ENCODE measurements at regions not wholly inside any gene's neighbourhood (a gene's known extent, or its start where the extent isn't known, plus 50 kb on each side); places are given as distances from the start of the nearest gene placed in this dataset.

GRCh38 chr14:22271838-22272799 lies 316.9 kb downstream of the DAD1 start:
- Mint-ChIP-seq H3K27me3 (peaks cover 36% of the 10 kb centered on the region), H3K4me3 (no peak overlapping the region)
- no peak overlapping the region for H3K4me3 ChIP-seq (ENCODE audit: control extremely low read depth in 1 of 5, extremely low read depth in 1 of 5, insufficient read depth in 1 of 5, low read depth in 2 of 5, low read length in 4 of 5)

More at GRCh38 chr14:22271838-22272799, 316.9 kb downstream of the DAD1 start:
- H3K27ac ChIP-seq (ENCODE audit: low read length in 2 of 2) = no peak overlapping the region
- intact Hi-C loops (cut with micrococcal nuclease) = no loop called here
- no peak for TF ChIP-seq EZH2 (IDR thresholded peaks at IDR 0.05; ENCODE audit: borderline replicate concordance, insufficient read depth, low read depth, low read length, poor library complexity, severe bottlenecking)
- TF ChIP-seq, protein P1, sequence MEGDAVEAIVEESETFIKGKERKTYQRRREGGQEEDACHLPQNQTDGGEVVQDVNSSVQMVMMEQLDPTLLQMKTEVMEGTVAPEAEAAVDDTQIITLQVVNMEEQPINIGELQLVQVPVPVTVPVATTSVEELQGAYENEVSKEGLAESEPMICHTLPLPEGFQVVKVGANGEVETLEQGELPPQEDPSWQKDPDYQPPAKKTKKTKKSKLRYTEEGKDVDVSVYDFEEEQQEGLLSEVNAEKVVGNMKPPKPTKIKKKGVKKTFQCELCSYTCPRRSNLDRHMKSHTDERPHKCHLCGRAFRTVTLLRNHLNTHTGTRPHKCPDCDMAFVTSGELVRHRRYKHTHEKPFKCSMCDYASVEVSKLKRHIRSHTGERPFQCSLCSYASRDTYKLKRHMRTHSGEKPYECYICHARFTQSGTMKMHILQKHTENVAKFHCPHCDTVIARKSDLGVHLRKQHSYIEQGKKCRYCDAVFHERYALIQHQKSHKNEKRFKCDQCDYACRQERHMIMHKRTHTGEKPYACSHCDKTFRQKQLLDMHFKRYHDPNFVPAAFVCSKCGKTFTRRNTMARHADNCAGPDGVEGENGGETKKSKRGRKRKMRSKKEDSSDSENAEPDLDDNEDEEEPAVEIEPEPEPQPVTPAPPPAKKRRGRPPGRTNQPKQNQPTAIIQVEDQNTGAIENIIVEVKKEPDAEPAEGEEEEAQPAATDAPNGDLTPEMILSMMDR (IDR thresholded peaks at IDR 0.05) = no peak
- H3K9me3 ChIP-seq (ENCODE audit: control extremely low read depth in 1 of 3, control insufficient read depth in 2 of 3, insufficient read depth in 1 of 3, low read length in 2 of 3) = no peaks in the 10 kb centered on the region
- H3K36me3 ChIP-seq (replicated peaks in 1 of 2; ENCODE audit: control extremely low read depth in 1 of 2, control insufficient read depth in 1 of 2, extremely low read depth in 1 of 2, insufficient read depth in 2 of 2, low read length in 1 of 2) = no peaks in the 10 kb centered on the region
- Mint-ChIP-seq H3K9me3 (ENCODE audit: insufficient read depth) (no peaks in the 10 kb centered on the region), H3K4me1 (no peaks in the 10 kb centered on the region), H3K27ac (no peak overlapping the region)
- H3K9ac ChIP-seq (ENCODE audit: low read length) = no peak overlapping the region
- POLR2A ChIA-PET = no interaction called here
- CTCF ChIA-PET = interaction anchor here (0.6 to 2.2 kb wide), 5 partner anchors 9 to 944 kb away, joined by 3 to 7 read pairs (median 3); no protein-coding TSS in a partner anchor
- H3K79me2 ChIP-seq (ENCODE audit: control insufficient read depth, insufficient read depth, low read length) = no peaks in the 10 kb centered on the region
- peaks cover 0 to 12% (median 2%) of the 10 kb centered on the region in 4 experiments for H3K27me3 ChIP-seq (replicated peaks in 1 of 4; ENCODE audit: control extremely low read depth in 1 of 4, control insufficient read depth in 3 of 4, insufficient read depth in 4 of 4, low read length in 3 of 4)
- DNase-seq (no peak), ATAC-seq (ENCODE audit: low read depth) (no peak)
- peaks cover 3 to 7% of the 10 kb centered on the region in 2 donors for H3K4me1 ChIP-seq (ENCODE audit: control insufficient read depth in 2 of 2, insufficient read depth in 2 of 2, low read length in 2 of 2)
- H3K4me2 ChIP-seq (replicated peaks; ENCODE audit: low read depth, low read length, poor library complexity, severe bottlenecking) = no peak overlapping the region
- no peak overlapping the region for H2AFZ ChIP-seq (ENCODE audit: insufficient read depth, low read depth, low read length, poor library complexity, severe bottlenecking)
- H4K20me1 ChIP-seq (ENCODE audit: control insufficient read depth, insufficient read depth, low read length, poor library complexity, severe bottlenecking) = no peaks in the 10 kb centered on the region
- WGBS (ENCODE audit: insufficient coverage) = 87% methylated on average over 7 of the region's 11 CpGs
